GM19455 (cell line): ENCODE measurements at regions not wholly inside any gene's neighbourhood (a gene's known extent, or its start where the extent isn't known, plus 50 kb on each side); places are given as distances from the start of the nearest gene placed in this dataset.
"Not testable (repeated sequence)": the region's sequence is repeated elsewhere in the genome, so short reads cannot be mapped to it uniquely, and the experiment has no call there.

Experiments
- ATAC-seq: cut with Tn5 transposase; IDR thresholded peaks from one replicate; pipeline ENCODE4 v1.9.1; 2021; ENCODE audit not compliant: unreplicated experiment

DNA sequence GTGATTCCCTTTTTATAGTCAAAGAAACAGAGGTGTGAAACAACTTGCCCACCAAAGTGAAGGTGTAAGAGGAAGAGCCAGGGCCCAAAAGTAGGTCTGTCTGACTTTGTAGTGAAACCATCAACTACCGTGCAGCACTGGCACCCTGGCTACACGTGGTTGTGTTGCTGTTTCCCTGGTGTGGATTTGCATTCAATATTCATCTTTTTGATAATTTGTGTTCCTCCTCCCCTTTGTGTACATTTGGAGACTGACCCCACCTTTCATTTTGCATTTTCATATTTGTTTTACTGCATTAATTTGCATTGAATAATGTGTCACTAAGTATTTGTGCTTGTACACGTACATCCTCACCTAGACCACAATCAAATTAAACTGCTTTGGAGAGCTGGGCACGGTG, 873.8 kb upstream of the WWC1 start:
- no peak for ATAC-seq

DNA sequence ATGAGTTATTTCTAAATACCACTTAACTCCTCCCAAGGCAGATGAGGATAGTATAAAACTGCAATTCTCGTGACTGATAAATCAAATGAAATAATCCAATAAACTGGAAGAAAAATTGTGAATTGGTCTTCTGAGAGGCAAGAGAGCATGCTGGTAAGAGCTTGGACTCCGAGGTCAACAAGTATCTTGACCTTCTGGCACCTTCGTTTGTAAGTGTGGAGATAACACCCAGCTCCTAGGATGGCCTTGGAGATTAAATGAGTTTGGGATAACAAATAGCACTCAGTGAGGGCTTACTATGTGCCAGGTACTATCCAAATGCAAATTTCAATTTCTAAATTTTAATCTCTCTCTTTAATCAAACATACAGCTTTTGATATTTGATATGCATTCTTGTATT, 866.3 kb upstream of the WWC1 start:
- ATAC-seq = no peak

DNA sequence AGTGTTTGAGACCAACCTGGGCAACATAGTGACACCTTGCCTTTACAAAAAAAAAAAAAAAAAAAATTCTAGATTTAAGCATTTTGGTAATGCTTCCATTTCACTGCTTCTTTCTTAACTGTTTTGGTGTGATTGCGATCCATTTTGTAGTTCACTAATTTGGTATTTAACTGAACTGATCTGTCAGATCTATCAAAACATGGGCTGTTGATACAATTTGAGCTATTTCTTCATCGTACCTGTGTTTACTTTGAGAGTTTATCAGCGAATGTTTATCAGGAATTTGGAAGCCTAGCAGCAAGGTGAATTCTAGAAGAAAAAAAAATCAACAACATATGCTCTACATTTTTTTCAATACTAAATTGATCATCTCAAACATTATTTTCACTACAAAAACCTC, 864.9 kb upstream of the WWC1 start:
- no peak for ATAC-seq

DNA sequence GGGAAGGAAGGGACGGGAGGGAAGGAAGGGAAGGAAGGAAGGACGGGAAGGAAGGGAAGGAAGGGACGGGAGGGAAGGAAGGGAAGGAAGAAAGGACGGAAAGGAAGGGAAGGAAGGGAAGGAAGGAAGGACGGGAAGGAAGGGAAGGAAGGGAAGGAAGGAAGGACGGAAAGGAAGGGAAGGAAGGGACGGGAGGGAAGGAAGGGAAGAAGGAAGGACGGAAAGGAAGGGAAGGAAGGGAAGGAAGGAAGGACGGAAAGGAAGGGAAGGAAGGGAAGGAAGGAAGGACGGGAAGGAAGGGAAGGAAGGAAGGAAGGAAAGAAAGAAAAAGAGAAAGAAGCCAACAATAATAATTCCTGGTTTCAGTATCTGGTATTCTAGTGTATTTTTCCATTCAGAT, 863.8 kb upstream of the WWC1 start:
- not testable (repeated sequence) for ATAC-seq

DNA sequence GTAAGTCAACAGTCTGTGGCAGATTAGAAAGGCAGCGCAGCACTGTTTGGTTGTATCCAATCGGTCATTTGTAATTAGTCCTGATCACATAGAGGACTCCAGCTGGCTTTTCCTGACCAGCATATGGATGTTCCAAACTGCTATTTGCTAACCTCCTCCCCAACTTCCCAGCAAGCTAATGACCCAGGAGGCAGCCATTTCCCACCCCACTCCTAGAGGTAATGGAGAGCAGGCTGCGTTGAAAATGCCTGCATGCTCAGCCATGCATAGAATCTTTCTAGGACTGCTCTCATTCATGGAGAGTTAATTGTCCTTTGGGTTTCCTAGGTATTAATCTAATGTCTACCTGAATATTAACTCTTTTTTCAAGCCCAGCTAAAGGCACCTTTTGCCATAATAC, 850.6 kb upstream of the WWC1 start:
- ATAC-seq = no peak

DNA sequence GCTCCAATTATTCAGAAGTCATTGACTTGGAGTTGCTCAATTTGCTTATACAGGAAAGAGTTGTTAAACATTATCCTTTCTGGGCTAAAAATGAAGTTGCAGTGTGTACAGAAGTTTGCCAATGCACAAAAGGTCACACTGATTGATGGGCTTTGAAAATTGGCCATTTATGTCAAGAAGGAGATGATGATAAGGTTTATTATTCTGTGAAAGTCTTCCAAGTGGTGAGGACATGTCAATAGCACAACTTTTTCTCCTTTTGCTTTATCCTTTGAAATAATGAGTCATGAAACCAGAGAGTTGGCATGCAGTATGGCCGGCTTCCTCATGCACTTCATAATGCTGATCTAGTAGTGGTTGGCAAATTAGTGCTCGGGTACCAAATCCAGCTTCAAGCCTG, 848.5 kb upstream of the WWC1 start:
- no peak for ATAC-seq

DNA sequence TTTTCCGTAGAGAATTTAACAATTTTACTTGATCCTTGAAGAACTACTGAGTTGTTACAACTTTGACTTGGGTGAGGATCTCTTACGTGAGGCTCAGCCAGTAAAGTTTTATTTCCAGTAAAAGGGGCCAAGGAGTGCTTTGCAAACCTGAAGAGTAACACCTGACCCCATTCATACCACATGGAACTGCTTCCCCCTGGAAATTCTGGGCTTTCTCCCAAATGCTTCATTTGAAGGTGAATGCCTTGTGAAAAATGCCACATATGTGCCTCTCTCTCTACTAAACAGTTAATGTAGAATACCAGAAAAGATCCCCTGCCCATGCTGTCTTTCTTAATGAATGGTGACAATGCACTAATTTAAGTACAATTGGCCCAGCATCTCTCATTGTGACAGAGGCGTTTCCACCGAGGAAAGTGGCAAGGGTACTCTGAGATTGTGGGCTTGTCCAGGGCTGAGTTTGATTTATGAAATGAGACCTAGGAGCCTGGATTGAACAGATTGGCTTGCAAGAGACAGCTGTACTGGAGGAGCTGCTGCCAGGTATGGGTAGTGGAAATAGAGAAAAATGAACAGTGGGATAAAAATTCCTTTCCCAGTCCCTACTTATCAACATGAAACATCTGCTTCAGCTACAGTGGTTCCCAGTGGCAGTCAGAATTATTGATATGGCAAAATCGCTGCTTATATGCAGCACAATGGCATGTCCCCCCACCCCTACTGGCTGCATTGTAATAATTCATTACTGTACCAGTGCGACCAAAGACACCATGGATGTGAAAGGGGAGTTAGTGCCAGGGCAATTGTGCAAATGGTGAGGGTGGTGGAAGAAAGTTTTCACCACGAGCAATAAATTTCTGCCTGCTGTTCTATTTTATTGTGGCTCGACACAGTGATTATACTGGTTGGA, 843.7 kb upstream of the WWC1 start:
- ATAC-seq = no peak

DNA sequence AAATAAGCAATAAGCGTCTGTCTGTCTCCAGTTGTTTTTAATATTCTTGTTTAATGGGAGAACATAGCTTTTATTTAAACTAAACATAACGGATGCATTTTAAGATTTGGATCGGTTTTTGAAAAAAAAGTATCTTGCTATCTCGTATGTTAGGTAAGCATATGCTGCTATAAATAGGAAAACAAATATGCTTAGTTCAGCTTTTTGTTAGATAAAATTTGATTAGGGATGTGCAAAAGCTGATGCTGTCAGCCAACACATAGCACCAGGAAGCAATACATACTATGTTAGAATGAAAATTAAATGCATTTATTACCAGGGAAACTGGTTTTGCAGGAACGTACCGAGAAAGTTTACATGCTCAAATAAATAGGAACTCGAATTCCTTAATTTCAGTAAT, 843.1 kb upstream of the WWC1 start:
- no peak for ATAC-seq

DNA sequence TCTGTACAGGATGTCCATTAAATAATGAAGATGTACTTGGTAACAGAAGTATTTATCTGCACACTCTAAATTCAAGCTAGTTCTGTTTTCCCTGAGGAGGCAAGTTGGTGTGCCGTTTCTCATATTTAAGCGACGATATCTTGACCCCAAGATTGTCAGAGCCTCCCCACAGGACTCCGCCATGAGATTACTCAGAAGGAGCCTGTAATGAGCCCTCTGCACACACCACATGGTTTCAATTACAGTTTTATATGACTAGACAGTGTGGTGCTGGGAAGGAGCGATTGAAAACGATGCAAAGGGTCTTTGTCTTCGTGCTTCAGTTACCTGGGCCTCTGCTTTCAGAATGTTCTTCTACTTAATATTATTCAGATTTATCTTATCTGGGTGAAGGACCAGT, 840.4 kb upstream of the WWC1 start:
- ATAC-seq = no peak

DNA sequence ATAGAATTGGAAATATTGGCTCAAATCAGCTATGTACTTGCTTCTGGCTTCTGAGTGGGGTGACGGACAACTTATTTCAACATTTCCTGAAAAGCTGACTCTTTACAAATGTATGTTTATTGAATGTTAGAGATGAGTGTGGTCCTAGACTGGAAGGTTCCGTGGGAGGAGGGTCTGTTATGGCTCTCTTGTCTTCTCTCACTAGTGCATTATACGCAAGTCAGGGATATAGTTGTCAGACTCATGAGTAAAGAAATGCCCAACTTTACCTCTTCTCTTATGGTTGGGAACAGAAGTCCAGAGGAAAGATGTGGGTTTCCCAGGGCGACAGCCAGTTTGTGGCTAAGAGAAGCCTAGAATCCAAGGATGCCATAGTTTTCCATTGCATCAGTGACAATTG, 839.3 kb upstream of the WWC1 start:
- no peak for ATAC-seq

DNA sequence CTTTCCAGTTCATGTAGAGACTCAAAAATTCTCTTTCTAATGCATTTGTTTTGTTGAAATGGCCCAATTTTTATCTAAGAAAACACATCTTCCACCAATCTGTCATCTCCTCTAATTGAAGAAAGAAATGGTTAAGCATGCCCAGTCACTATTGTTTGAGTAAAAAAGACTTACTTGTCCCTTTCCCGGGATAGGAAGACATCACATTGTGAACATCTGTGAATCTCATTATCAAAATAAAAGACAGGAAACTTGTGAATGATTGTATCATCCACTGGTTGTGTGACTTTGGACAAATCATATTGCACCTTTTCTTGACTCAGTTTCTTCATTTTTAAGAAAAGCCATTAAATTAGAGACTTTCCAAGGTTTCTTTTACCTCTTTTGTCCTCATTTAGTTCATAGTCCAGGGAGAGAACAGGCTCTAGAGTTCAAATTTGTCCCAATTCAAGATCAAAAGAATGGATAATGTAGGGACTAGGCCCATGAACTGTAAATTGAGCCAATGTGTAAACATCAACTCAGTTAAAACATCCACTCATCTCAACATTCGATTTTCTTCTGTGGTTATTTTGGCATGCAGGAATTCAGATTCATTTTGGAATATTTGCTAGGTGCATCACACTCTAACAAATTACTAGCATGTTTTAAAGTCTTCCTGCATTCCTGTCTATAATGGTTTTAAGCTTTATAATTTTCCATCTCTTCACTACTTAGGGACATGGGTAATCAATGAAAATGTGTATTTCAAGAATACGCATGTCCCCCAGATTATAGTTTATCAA, 838.0 kb upstream of the WWC1 start:
- ATAC-seq = no peak

DNA sequence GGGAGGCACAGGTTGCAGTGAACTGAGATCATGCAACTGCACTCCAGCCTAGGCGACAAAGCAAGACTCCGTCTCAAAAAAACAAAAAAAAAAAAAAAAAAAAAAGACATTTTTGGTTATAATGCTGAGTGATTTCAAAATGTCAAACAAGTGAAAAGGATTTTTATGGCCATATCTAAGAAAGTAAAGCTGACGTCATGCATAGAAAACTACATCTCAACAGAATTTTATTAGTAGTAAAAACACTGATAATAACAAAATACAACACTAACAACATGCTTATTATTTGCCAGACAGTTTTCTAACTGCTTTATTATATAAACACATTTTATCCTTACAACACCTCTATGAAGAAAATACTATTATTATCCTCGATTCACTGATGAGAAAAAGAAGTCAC, 833.0 kb upstream of the WWC1 start:
- ATAC-seq = no peak

DNA sequence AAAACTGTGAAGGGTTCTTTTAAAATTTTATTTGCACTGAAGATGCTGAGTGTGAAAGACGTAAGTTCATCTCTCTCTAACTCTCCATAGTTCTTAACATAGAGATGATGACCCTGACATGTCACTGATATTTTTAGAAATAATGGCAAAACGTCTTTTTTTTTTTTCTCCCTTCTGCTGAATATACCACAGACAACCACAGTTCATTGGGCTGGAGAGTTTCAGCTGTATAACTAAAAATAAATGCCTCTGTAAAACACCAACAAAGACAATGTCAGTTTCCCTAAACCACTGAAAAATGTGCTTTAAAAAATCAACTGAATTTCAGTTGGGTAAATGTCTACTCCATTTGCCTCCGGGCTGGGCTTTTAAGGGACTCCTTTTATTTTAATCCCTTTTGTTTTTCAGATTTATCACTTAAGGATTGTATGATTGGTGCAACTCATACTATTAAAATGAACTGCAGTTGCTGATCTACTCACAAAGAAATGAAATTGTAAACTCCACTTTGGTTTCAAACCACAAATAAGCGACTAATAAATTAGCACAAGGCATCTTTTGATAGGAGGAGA, 830.9 kb upstream of the WWC1 start:
- ATAC-seq = no peak

DNA sequence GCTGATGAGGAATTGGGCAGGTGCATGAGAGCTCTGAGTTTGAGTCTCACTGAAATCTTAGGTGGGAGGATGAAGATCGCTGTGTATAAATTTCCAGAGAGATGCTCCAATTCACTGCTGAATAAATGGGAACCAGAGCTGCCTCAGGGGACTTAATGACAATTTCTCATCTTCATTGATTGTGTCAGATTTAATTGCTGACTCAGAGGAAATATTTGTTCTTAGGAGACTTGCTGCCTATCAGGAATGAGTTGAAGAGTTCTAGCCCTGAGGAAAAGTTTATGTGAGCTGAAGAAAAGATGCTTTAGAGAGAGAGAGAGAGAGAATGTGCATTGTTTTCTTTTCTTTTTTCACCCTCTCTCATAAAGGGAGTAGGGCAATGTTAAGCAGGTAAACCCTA, 827.5 kb upstream of the WWC1 start:
- ATAC-seq = no peak

DNA sequence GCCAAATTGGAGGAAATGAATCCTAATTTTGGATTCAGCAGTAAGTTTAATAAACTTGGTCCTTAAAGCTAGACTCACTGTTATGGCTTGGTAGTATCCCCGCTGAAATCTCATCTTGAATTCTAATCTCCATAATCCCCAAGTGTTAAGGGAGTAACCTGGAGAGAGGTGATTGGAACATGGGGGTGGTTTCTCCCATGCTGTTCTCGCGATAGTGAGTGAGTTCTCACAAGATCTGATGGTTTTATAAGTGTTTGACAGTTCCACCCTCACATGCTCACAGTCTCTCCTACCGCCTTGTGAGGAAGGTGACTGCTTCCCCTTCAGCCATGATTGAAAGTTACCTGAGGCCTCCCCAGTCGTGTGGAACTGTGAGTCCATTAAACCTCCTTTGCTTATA, 824.5 kb upstream of the WWC1 start:
- ATAC-seq = no peak

DNA sequence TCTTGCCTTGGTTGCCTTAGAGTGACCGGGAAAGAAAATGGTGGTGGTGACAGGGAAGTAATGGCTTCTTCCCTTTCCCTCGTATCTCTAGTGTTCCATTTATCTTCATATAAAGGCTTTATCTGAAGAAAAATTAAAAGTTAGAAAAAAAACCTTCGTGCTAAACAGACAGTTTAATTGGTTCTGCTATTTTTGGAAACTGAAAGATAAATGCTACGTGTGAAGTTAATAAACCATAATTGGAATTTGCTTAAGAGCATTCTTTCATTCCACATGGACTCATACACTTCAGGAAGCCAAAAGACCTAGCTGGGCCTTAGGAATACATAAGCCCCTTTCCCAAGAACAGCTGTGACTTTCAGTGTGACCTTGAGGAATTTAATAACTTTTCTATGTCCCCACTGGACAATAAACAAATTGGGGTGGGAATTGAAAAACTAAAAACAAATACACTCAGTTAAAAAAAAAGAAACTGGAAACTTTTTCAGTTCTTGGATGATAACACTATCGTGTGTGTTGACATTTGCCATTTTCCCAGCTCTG, 818.8 kb upstream of the WWC1 start:
- no peak for ATAC-seq

DNA sequence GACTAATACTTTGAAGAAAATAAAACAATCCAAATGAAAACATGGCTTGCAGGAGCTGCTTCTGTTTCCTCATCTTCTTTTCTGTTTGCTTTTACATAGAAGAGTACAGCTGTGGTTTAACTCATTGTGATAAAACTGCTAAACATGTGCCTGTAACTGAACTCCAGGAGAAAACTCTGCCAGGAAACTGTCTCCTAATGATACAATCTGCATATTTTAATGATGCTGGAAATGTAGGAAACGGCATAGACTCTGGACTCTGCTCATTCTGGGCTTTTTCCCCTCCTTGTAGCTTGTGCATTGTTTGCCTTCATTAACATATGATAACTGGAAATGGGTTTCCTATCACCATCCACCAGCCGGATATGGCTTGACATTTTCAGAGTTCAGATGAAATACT, 813.3 kb upstream of the WWC1 start:
- no peak for ATAC-seq

DNA sequence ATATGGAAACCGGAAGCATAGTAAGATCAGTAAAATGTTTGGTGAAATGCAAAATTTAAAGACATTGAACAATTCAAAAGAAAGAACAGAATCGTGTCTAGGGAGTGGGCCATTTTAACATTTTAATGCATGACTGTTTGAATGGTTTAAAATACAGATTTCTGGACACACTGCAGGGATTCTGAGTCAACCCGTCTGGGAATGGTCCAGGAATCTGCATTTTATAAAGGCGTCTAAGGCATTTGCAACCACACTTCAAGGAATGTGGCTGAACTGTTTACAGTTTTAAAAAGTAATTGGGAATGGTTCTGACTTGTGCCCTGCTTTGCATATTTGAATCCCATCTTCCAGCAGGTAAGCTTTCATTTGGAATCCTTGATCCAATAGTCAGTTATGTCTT, 811.7 kb upstream of the WWC1 start:
- ATAC-seq = no peak

DNA sequence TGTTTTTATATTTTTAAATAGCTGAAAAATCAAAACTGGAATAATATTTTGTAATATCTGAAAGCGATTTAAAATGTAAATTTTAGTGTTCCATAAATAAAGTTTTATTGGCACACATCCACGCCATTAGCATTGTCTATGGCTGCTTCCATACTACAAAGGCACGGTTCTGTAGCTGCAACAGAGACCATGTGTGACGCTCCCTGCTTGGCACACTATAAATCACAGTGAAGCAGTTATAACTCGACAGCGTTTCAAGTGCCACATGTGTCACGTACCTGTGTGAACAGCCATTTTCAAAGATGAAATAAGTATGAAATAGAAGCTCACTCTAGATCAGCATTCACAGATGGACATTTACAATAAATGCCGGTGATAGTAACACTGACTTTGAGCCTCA, 810.1 kb upstream of the WWC1 start:
- ATAC-seq = no peak

DNA sequence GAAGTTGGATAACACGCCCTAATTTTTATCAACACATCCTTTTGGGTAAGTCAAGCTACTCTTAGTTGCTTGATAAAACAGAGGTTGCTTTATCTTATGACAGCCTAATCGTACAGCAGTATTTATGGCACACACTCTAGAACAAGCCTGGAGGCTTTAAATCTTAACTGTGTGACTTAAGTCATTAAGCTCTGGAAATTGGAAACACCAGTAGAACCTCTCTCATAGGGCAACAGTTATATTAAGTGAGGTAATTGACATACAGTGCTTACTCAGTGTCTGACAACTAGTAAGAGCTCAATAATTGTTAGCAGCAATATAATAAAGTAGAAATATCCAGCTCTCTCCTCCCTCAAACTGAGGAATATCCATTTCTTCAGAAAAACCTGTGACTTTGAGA, 808.9 kb upstream of the WWC1 start:
- ATAC-seq = no peak

DNA sequence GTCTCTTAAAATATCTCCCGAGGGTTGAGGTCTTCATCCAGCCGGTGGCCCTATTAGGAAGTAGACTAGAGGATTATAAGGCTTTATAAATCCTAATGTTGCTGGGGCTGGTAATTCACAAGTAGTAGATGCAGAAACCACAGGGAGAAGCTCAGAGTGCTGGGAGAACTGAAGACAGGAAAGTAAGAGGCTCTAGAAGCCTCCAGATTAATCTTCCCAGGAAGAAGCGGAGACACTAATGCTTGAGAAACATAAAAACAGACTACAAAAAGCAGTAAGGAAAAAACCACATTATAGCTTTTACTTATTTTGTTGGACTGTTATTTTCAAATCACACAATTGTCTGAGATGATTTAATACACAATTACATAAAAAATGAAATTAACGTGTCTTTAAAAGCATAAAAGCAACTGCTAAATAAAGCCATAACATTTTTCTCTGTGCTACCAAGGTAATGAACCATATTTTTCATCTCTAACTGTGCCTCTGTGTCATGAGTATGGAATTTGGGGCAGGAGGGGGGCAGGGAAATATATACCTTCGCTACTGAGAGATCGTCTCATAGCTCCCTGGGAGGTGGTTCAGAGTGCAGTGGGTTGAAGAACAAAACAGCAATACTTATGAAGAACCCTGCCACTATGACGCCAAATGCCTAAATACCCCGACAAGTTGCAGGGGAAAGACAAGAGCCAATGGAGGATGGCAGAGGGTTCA, 806.2 kb upstream of the WWC1 start:
- no peak for ATAC-seq
